Spinal cord (tissue), 9 donors: ENCODE measurements at regions not wholly inside any gene's neighbourhood (a gene's known extent, or its start where the extent isn't known, plus 50 kb on each side); places are given as distances from the start of the nearest gene placed in this dataset.
"Not testable (repeated sequence)": the region's sequence is repeated elsewhere in the genome, so short reads cannot be mapped to it uniquely, and the experiment has no call there.

Experiments used
- DNase-seq, 6 donors: peaks; one replicate each; pipeline versions ENCODE4 v3.0.0 to v3.0.0-alpha.2; 2013 to 2015; ENCODE audit warnings: low spot score in 6 of 6, low read depth in 4 of 6
- H3K27ac ChIP-seq: one replicate; pipeline ENCODE4 v1.5.1; 2013; ENCODE audit warnings: low read depth, low read length, control low read depth
- H3K27me3 ChIP-seq: one replicate; pipeline ENCODE4 v1.6.1; 2013; ENCODE audit warnings: low read length; ENCODE audit not compliant: control insufficient read depth, insufficient read depth
- H3K36me3 ChIP-seq: one replicate; pipeline ENCODE4 v1.6.1; 2013; ENCODE audit warnings: low read length; ENCODE audit not compliant: control insufficient read depth, insufficient read depth
- H3K4me1 ChIP-seq: one replicate; pipeline ENCODE4 v1.6.1; 2013; ENCODE audit warnings: low read length; ENCODE audit not compliant: control insufficient read depth, insufficient read depth
- H3K4me3 ChIP-seq: one replicate; pipeline ENCODE4 v1.5.1; 2013; ENCODE audit warnings: low read depth, low read length, control low read depth
- H3K9me3 ChIP-seq: one replicate; pipeline ENCODE4 v1.6.1; 2013; ENCODE audit warnings: low read length; ENCODE audit not compliant: control insufficient read depth, insufficient read depth
- WGBS: methylation state at CpG from one replicate; pipeline ENCODE4 v1.1.5; 2013; ENCODE audit warnings: missing lambda C conversion rate; ENCODE audit not compliant: insufficient coverage; 5-methylcytosine and 5-hydroxymethylcytosine counted together
- donor health status: healthy.

GRCh38 chr2:241968417-241968816 is 98.9 kb downstream of the RTP5 start:
- 98% methylated on average over 7 of the region's 9 CpGs for WGBS
- no peak overlapping the region for H3K4me3 ChIP-seq

GRCh38 chr2:241969182-241969581 is 99.7 kb downstream of the RTP5 start:
- not testable (repeated sequence) for H3K27me3 ChIP-seq, H3K4me3 ChIP-seq, DNase-seq, H3K27ac ChIP-seq, H3K9me3 ChIP-seq, H3K4me1 ChIP-seq
- H3K36me3 ChIP-seq = peaks cover 13% of the 10 kb centered on the region
- WGBS = 87% methylated on average over 6 of the region's 6 CpGs

More at GRCh38 chr2:241968417-241968816, 98.9 kb downstream of the RTP5 start:
- H3K4me1 ChIP-seq = peaks cover 6% of the 10 kb centered on the region
- no peak overlapping the region for H3K27ac ChIP-seq
- no peaks in the 10 kb centered on the region for H3K9me3 ChIP-seq
- no peak for DNase-seq
- H3K27me3 ChIP-seq = no peaks in the 10 kb centered on the region
- H3K36me3 ChIP-seq = peaks cover 5% of the 10 kb centered on the region

DNA sequence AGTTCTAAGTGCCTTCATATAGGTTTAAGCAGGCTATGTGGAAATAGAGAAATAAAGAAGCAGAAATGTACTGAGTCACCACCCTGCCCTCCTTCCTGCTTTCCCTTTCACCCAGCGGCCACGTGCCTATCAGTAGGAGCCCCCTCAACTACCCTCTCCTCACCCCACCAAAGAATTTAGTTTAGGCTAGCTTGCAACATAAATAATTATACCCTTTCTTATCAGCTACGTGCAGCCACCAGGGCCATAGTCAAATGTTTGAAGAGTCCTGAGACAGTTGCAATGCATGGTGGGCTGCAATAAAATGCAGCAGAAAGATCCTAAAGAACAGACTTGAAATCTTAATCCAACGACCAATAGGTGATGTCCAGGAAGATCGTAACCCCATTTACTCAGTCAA is 101.2 kb downstream of the RTP5 start:
- WGBS = 94% methylated on average over 5 of the region's 5 CpGs
- H3K36me3 ChIP-seq = peaks cover 26% of the 10 kb centered on the region

DNA sequence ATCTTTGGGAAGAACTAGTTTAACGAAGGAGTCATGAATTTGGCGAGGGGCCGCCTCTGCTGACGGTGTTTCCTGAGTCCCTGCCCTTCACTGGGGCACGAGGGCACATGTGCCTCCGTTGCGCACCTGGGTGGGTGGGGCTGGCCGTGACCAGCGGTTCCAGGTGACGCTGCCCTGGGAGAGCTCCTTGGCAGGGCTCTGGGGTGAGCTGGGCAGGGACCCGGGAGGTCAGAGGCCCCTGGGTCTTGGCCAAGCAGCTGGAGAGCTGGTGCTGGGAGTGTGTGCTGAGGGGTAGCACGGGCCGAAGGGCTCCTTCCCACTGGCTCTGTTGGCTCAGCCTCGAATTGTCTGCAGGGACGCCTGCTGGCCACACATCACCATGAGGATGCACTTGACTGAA is 104.6 kb downstream of the RTP5 start:
- Histone ChIP-seq H3K4me1 (no peaks in the 10 kb centered on the region), H3K27ac (no peak overlapping the region), H3K27me3 (no peaks in the 10 kb centered on the region), H3K4me3 (no peak overlapping the region), H3K9me3 (no peaks in the 10 kb centered on the region), H3K36me3 (peaks cover 23% of the 10 kb centered on the region)
- WGBS = 96% methylated on average over 14 of the region's 15 CpGs
- DNase-seq = no peak

More for the DNA sequence above, 101.2 kb downstream of the RTP5 start:
- Histone ChIP-seq H3K27me3 (no peaks in the 10 kb centered on the region), H3K9me3 (no peaks in the 10 kb centered on the region), H3K4me1 (peaks cover 6% of the 10 kb centered on the region), H3K27ac (no peak overlapping the region), H3K4me3 (no peak overlapping the region)
- no peak for DNase-seq

DNA sequence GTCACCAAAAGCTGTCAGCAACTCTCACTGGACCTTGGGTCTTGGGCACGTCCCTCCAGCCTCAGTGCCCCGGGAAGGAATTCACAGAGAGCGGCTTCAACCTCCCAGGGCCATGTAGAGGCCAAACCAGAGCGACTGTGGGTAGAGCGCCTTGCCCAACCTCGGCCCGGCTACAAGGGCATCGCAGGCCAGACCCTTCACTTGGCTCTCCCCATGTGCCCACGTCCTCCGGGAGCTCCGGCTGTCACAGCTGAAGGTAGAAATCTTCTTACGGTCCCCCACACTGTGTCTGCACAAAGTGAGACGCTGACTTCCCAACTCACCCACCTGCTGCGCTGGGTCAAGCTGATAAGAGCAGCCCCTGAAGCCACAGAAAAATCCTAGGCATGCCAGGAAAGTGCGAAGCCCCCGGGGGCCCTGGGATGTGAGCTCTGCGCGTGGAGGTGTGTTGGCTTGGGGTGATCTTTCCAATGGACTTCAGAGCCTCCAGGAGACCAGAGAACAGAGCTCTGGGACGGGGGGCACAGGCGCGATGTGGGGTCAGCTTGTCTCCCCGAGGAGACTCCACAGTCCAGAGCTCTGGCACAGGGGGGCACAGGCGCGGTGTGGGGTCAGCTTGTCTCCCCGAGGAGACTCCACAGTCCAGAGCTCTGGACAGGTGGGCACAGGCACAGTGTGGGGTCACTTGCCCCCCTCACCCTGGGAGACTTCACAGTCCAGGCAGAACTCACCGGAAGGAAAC is 105.5 kb downstream of the RTP5 start:
- no peak for DNase-seq
- Histone ChIP-seq H3K9me3 (no peaks in the 10 kb centered on the region), H3K4me3 (no peak overlapping the region), H3K27ac (no peak overlapping the region), H3K4me1 (no peaks in the 10 kb centered on the region), H3K27me3 (no peaks in the 10 kb centered on the region), H3K36me3 (peaks cover 23% of the 10 kb centered on the region)
- WGBS = 93% methylated on average over 25 of the region's 26 CpGs

DNA sequence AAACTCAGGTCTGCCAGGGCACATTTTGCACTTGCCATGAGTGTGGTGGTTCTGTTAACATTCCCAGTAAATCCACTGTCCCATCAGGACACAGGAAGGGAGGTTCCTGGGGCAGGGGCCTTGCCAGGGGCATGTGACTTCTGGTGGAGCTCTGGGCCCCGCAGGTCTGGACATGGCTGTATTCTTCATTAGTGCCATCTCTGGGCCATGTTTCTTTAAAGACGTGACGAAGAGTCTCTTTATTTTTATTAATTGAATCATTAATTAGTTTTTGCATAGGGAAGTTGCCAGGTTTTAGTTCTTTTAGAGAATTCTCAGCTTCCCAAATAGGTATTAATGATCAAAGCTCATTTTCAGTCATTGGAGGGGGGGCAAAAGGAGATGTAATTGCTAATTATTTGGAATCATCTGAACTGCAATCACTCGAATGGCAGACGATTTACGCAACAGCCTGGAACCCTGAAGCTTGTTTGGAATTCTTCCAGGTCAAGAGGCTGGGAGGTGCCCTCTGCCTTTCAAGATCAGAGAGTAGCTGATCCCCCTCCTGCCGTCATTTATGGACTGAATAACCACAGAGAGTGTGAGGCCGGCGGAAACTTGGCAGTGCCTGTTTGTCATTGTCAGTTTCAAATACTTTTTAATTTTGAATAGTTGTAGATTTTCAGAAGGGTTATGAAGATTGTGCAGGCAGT is 106.2 kb downstream of the RTP5 start:
- Histone ChIP-seq H3K27ac (no peak overlapping the region), H3K36me3 (peaks cover 23% of the 10 kb centered on the region), H3K27me3 (no peaks in the 10 kb centered on the region), H3K9me3 (no peaks in the 10 kb centered on the region), H3K4me1 (no peaks in the 10 kb centered on the region), H3K4me3 (no peak overlapping the region)
- WGBS = 34% methylated on average over 6 of the region's 9 CpGs
- DNase-seq = peak in 1 of 6 donors; percentile 27

- no peak for DNase-seq
- Histone ChIP-seq H3K36me3 (peaks cover 27% of the 10 kb centered on the region), H3K27ac (no peak overlapping the region), H3K27me3 (no peaks in the 10 kb centered on the region), H3K4me3 (no peak overlapping the region), H3K4me1 (no peaks in the 10 kb centered on the region), H3K9me3 (no peaks in the 10 kb centered on the region)
- WGBS = 79% methylated on average over 12 of the region's 12 CpGs
Measured at GRCh38 chr2:241976296-241976695, 106.8 kb downstream of the RTP5 start.

DNA sequence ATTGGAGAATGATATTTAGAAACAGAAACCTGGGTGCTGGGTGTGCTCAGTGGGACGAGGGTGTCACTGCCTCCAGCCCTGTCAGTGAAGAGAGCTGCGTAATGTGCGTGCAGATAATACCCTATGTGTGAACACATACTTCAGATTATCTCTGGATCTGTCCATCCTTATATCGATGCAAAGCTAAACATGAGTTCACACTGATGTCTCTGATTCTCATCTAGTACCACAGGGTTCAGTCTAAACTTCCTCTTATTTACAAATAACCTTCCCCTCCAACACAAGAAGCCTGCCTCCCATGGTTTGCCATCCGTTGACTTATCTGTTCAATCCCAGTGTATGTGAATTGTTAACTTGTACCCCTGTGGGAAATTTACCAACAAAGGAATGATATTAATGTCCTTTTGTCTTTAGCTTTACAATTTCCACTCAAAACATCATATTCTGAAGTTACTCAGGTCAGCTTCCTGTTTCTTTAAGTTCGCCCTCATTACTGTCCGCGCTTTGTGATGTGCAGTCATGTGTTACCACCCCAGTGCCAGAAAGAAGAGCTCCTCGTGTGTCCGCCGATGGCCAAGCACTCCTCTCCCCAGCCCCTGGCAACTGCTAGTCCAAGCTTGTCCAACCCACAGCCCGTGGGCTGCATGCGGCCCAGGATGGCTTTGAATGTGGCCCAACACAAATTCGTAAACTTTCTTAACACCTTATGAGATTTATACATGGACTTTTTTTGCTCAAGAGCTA is 108.2 kb downstream of the RTP5 start:
- Histone ChIP-seq H3K27me3 (no peaks in the 10 kb centered on the region), H3K4me1 (no peaks in the 10 kb centered on the region), H3K27ac (no peak overlapping the region), H3K36me3 (peaks cover 27% of the 10 kb centered on the region), H3K4me3 (no peak overlapping the region), H3K9me3 (no peaks in the 10 kb centered on the region)
- no peak for DNase-seq
- WGBS = 93% methylated on average over 7 of the region's 14 CpGs

GRCh38 chr2:241978670-241979069 is 109.1 kb downstream of the RTP5 start:
- Histone ChIP-seq H3K27me3 (no peaks in the 10 kb centered on the region), H3K36me3 (peaks cover 30% of the 10 kb centered on the region), H3K9me3 (no peaks in the 10 kb centered on the region), H3K4me1 (no peaks in the 10 kb centered on the region), H3K4me3 (no peak overlapping the region), H3K27ac (no peak overlapping the region)
- DNase-seq = no peak
- WGBS = no CpG with 5 or more reads among the region's 1 CpG
